ENCODE measurements at regions not wholly inside any gene's neighbourhood (a gene's known extent, or its start where the extent isn't known, plus 50 kb on each side); places are given as distances from the start of the nearest gene placed in this dataset.

- no peaks in the 10 kb centered on the region for H3K4me1 Mint-ChIP-seq
- H3K79me2 ChIP-seq (ENCODE audit: insufficient read depth, low read length): no peaks in the 10 kb centered on the region
- H3K9ac ChIP-seq (ENCODE audit: insufficient read depth, low read length, poor library complexity, severe bottlenecking): no peak overlapping the region
- H3K4me2 ChIP-seq (replicated peaks; ENCODE audit: extremely low read depth, low read length, poor library complexity, severe bottlenecking): no peak overlapping the region
- no peaks in the 10 kb centered on the region for H3K36me3 ChIP-seq (replicated peaks in 1 of 2; ENCODE audit: control insufficient read depth in 1 of 2, insufficient read depth in 2 of 2, low read length in 2 of 2)
- H3K4me3 ChIP-seq (replicated peaks in 1 of 3; ENCODE audit: low read depth in 2 of 3, low read length in 3 of 3): no peak overlapping the region
- H3K4me3 Mint-ChIP-seq: no peak overlapping the region
- no peak overlapping the region for H3K27ac Mint-ChIP-seq
- no peaks in the 10 kb centered on the region for H3K4me1 ChIP-seq (ENCODE audit: control insufficient read depth in 1 of 2, insufficient read depth in 2 of 2, low read length in 2 of 2)
- peaks cover 16 to 29% (median 22%) of the 10 kb centered on the region in 7 donors for H3K9me3 Mint-ChIP-seq
- H3K27me3 ChIP-seq (ENCODE audit: control insufficient read depth in 2 of 2, insufficient read depth in 2 of 2, low read length in 2 of 2): no peaks in the 10 kb centered on the region
- no peak overlapping the region for H3K27ac ChIP-seq (ENCODE audit: low read depth in 1 of 2, low read length in 2 of 2)
- DNase-seq: no peak
- no peaks in the 10 kb centered on the region for H3K36me3 Mint-ChIP-seq
- no peak for TF ChIP-seq CTCF (IDR thresholded peaks at IDR 0.05)
- peaks cover 8 to 11% of the 10 kb centered on the region in 2 donors for H3K9me3 ChIP-seq (replicated peaks in 1 of 2; ENCODE audit: control insufficient read depth in 1 of 2, insufficient read depth in 1 of 2, low read length in 2 of 2)
- H3K27me3 Mint-ChIP-seq (ENCODE audit: low read depth in 3 of 3): peaks cover 0 to 2% (median 0%) of the 10 kb centered on the region in 3 donors
- intact Hi-C loops (cut with micrococcal nuclease): no loop called here
- no peaks in the 10 kb centered on the region for H4K20me1 ChIP-seq (ENCODE audit: insufficient read depth, low read length)
- no peak overlapping the region for H2AFZ ChIP-seq (ENCODE audit: insufficient read depth, low read depth, low read length, poor library complexity, severe bottlenecking)
- WGBS (ENCODE audit: insufficient coverage): no CpG with 5 or more reads among the region's 4 CpGs
Measured at GRCh38 chr4:15132739-15133138, 130.5 kb downstream of the CPEB2 start.

GRCh38 chr4:15139599-15139998 lies 137.3 kb downstream of the CPEB2 start:
- H3K27ac ChIP-seq (ENCODE audit: low read depth in 1 of 2, low read length in 2 of 2): no peak overlapping the region
- H3K9ac ChIP-seq (ENCODE audit: insufficient read depth, low read length, poor library complexity, severe bottlenecking): no peak overlapping the region
- WGBS (ENCODE audit: insufficient coverage): no CpG with 5 or more reads among the region's 1 CpG
- Mint-ChIP-seq H3K36me3 (no peaks in the 10 kb centered on the region), H3K27me3 (ENCODE audit: low read depth in 3 of 3) (peaks cover 2 to 3% (median 3%) of the 10 kb centered on the region in 3 donors), H3K9me3 (peaks cover 21 to 41% (median 28%) of the 10 kb centered on the region in 7 donors), H3K4me3 (no peak overlapping the region), H3K4me1 (no peaks in the 10 kb centered on the region), H3K27ac (no peak overlapping the region)
- no peak overlapping the region for H2AFZ ChIP-seq (ENCODE audit: insufficient read depth, low read depth, low read length, poor library complexity, severe bottlenecking)
- no peaks in the 10 kb centered on the region for H3K27me3 ChIP-seq (ENCODE audit: control insufficient read depth in 2 of 2, insufficient read depth in 2 of 2, low read length in 2 of 2)
- peaks cover 8 to 11% of the 10 kb centered on the region in 2 donors for H3K9me3 ChIP-seq (replicated peaks in 1 of 2; ENCODE audit: control insufficient read depth in 1 of 2, insufficient read depth in 1 of 2, low read length in 2 of 2)
- no peaks in the 10 kb centered on the region for H3K36me3 ChIP-seq (replicated peaks in 1 of 2; ENCODE audit: control insufficient read depth in 1 of 2, insufficient read depth in 2 of 2, low read length in 2 of 2)
- no peaks in the 10 kb centered on the region for H3K79me2 ChIP-seq (ENCODE audit: insufficient read depth, low read length)
- H3K4me1 ChIP-seq (ENCODE audit: control insufficient read depth in 1 of 2, insufficient read depth in 2 of 2, low read length in 2 of 2): no peaks in the 10 kb centered on the region
- DNase-seq: no peak
- no peaks in the 10 kb centered on the region for H4K20me1 ChIP-seq (ENCODE audit: insufficient read depth, low read length)
- no peak for TF ChIP-seq CTCF (IDR thresholded peaks at IDR 0.05)
- intact Hi-C loops (cut with micrococcal nuclease): no loop called here
- no peak overlapping the region for H3K4me3 ChIP-seq (replicated peaks in 1 of 3; ENCODE audit: low read depth in 2 of 3, low read length in 3 of 3)
- H3K4me2 ChIP-seq (replicated peaks; ENCODE audit: extremely low read depth, low read length, poor library complexity, severe bottlenecking): no peak overlapping the region

All from CD14-positive monocyte (primary cell).